ENCODE measurements at regions not wholly inside any gene's neighbourhood (a gene's known extent, or its start where the extent isn't known, plus 50 kb on each side); places are given as distances from the start of the nearest gene placed in this dataset.

GRCh38 chr2:239596792-239597191, 196.0 kb upstream of the HDAC4 start:
- TF ChIP-seq CTCF (IDR thresholded peaks at IDR 0.05; ENCODE audit: low read depth, low read length, missing input control), result no peak
- TF ChIP-seq, protein P1, sequence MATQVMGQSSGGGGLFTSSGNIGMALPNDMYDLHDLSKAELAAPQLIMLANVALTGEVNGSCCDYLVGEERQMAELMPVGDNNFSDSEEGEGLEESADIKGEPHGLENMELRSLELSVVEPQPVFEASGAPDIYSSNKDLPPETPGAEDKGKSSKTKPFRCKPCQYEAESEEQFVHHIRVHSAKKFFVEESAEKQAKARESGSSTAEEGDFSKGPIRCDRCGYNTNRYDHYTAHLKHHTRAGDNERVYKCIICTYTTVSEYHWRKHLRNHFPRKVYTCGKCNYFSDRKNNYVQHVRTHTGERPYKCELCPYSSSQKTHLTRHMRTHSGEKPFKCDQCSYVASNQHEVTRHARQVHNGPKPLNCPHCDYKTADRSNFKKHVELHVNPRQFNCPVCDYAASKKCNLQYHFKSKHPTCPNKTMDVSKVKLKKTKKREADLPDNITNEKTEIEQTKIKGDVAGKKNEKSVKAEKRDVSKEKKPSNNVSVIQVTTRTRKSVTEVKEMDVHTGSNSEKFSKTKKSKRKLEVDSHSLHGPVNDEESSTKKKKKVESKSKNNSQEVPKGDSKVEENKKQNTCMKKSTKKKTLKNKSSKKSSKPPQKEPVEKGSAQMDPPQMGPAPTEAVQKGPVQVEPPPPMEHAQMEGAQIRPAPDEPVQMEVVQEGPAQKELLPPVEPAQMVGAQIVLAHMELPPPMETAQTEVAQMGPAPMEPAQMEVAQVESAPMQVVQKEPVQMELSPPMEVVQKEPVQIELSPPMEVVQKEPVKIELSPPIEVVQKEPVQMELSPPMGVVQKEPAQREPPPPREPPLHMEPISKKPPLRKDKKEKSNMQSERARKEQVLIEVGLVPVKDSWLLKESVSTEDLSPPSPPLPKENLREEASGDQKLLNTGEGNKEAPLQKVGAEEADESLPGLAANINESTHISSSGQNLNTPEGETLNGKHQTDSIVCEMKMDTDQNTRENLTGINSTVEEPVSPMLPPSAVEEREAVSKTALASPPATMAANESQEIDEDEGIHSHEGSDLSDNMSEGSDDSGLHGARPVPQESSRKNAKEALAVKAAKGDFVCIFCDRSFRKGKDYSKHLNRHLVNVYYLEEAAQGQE (IDR thresholded peaks at IDR 0.05), result no peak
- TF ChIP-seq TAF1 (conservative IDR thresholded peaks at IDR 0.05), result no peak
- no peak for TF ChIP-seq RAD21 (IDR thresholded peaks at IDR 0.05)
- no peak for TF ChIP-seq GABPA (IDR thresholded peaks at IDR 0.05 in 1 of 2, conservative IDR thresholded peaks at IDR 0.05 in 1 of 2)
- TF ChIP-seq JUND (IDR thresholded peaks at IDR 0.05), result no peak

Measured in liver (tissue), 3 donors.